ENCODE measurements at regions not wholly inside any gene's neighbourhood (a gene's known extent, or its start where the extent isn't known, plus 50 kb on each side); places are given as distances from the start of the nearest gene placed in this dataset.
"Not testable (repeated sequence)": the region's sequence is repeated elsewhere in the genome, so short reads cannot be mapped to it uniquely, and the experiment has no call there.

- DNase-seq, result no peak
These were observed 114.0 kb downstream of the SLC38A4 start for GRCh38 chr12:46711756-46712155.

DNA sequence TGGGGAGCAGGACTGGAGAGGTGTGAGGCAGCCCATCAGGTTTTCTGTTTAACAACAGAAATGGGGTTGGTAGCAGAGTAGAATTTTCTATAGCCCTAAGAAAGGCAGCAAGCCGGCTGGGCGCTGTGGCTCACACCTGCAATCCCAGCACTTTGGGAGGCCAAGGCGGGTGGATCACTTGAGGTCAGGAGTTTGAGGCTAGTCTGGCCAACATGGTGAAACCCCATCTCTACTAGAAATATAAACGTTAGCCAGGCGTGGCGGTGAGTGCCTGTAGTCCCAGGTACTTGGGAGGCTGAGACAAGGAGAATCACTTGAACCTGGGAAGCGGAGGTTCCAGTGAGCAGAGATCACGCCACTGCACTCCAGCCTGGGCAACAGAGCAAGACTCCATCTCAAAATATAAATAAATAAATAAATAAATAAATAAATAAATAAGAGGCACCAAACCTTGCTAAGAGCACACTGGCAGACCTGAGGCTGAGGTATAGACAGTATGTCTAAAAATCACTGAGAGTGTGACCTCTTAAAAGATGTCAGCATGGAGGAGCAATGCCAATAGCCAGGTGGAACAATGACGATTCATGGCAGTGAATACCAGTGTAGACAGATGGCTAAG is 115.6 kb downstream of the SLC38A4 start:
- no peak for DNase-seq

DNA sequence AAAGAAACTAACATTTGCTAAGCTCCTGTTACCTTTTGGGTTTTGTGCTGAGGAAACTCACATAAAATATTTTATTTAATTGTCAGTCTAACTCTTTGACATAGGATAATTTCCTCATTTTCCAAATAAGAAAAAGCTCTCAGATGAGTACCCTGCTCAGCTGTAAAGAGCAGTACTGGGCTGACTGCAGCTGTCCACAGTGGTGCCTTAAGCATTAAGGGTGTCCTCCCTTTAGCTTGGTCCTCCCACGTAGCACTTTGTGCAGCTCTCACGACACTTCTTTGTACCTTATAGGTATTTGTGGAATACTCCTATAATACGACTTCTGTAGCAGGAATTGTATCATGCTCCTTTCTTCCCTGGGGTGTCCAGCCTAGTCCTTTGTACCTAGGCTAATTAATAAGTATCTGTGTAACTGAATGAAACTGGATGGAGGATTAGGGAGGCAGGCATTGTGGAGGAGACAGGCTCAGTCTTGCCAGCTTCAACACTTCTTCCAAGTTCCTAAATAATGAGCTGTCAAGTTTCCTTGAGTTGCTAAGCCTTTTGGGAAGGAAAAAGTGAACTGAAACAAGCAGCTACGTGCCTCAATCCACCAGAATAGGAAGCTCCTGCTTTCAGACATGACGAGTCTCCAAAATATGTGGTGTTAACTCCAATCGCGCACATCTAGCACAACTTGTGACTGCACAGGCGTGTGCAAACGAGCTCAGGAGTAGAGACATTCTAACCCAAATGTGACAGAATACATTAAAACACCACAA is 123.0 kb downstream of the SLC38A4 start:
- DNase-seq, result no peak

GRCh38 chr12:46701356-46701755 is 124.4 kb downstream of the SLC38A4 start:
- DNase-seq, result no peak

DNA sequence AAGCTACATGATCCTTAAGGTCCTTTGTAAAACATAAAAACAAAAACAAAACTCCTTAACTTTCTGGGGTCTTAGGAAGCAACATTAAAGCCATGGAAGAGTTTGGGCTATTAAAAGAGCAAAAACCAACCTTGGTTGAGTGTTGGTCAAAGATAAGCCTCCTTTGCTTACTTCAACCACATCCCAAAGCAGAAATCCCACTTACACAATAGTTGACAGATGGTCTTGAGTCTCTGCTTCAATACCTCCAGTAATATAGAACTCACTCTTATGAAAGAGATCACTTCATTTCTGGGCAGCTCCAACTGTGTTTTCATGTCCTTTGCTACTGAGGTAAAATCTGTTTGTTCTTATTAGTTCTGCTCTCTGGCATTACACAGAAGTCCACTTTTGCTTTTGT is 125.8 kb downstream of the SLC38A4 start:
- DNase-seq, result no peak

- DNase-seq, result no peak
These were observed 127.8 kb downstream of the SLC38A4 start for GRCh38 chr12:46698003-46698402.

GRCh38 chr12:46693518-46693917 is 132.3 kb downstream of the SLC38A4 start:
- no peak for DNase-seq

DNA sequence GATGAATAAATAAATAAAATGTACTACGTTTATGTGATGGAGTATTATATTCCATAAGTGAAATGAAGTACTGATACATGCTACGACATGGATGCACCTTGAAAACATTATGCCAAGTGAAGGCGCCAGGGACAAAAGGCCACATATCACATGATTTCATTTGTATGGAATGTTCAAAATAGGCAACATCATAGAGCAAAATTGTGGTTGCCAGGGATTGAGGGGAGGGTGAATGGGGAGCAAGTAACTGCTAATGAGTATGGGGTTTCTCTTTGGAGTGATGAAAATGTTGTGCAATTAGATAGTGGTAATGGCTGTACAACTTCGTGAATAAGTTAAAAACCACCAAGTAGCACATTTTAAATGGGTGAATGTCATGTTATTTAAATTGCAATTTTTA is 132.8 kb downstream of the SLC38A4 start:
- no peak for DNase-seq

DNA sequence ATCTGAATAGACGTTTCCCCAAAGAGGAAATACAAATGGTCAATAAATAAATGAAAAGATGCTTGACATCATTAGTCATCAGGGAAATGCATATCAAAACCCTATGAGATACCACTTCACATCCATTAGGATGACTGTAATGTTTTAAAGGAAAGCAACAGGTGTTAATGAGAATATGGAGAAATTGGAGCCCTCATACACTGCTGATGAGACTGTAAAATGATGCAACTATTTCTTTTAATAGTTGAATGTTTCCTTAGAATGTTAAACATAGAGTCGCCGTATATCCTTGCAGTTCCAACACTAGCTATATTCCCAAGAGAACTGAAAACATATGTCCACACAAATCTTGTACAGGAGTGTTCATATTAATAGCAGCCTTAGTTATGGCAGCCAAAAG is 133.2 kb downstream of the SLC38A4 start:
- DNase-seq, result no peak

GRCh38 chr12:46686267-46686942 is 139.4 kb downstream of the SLC38A4 start:
- no peak for DNase-seq

GRCh38 chr12:46684243-46684642 is 141.6 kb downstream of the SLC38A4 start:
- DNase-seq, result not testable (repeated sequence)

- no peak for DNase-seq
These were observed 143.6 kb downstream of the SLC38A4 start for GRCh38 chr12:46682148-46682547.

DNA sequence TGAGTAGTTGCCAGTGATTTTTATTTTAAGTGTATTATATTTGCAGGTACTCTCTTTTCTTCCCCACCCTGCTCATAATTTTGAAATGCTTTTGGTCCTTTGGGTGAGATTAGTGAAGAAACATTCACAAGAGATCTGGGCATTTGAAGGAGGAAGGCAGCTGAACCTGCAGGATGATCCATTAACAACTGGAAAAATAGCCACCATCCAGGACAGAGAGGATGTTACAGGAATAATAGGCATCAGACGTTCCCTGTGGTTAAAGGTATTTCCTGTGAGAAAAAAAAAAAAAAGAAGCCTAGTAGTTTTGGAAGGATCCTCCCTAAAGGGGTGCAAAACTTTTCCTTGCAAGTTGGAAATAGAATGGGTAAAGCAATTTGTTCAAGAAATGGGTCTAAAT is 145.3 kb downstream of the SLC38A4 start:
- no peak for DNase-seq

DNA sequence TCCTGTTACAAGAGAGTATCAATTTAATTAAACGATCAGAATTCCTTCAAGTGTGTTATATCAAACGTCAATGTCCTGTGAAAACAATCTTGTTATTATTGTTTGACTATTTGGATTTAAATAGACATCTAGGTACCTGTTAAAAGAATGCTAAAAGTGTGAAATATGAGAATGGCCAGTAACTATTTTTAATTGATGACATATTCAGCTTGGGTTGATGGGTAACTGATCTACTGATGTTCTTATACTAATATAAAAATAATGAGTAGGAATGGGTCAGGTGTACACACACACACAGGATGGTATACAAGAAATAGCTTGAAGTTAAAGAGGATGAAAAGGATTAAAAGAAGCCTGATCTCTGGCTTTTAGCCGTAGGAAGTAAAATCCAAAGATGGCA is 146.0 kb downstream of the SLC38A4 start:
- no peak for DNase-seq

DNA sequence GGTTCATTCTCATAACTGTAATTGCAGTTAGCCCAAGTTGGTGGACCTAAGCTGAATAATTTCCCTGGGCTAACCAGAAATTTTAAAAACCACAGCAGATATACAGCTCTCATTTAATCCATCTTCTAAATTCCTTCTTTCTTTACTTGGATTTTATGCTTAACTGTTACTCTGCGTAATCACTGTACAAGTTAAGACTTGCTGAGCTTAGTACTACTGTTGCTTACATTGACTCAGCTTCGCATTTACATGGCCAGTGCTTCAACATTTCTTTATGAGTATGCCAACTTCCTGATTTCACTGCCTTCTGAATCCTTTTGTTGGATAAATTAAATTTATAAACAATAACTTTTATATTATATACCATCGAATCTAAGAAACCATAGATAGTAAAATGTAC is 147.4 kb downstream of the SLC38A4 start:
- DNase-seq, result no peak

DNA sequence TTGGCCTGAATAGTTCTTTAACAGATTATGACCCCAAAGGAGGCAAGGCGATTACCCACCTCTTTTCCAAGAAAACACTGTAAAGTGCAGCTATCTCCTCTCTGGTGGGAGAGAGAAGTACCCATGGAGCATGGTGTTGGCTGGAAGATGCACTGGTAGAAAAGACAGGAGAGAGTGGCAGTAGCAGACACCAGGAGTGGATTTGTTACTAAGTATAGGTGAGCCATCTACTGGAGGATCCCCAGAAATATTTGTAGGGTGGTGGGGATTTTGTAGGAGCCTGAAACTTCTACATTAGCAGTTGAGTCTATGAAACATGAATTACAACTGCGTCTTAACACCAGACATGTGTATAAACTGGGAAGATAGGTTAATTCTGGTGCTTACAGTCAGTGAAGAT is 148.0 kb downstream of the SLC38A4 start:
- peak; percentile 61 for DNase-seq

DNA sequence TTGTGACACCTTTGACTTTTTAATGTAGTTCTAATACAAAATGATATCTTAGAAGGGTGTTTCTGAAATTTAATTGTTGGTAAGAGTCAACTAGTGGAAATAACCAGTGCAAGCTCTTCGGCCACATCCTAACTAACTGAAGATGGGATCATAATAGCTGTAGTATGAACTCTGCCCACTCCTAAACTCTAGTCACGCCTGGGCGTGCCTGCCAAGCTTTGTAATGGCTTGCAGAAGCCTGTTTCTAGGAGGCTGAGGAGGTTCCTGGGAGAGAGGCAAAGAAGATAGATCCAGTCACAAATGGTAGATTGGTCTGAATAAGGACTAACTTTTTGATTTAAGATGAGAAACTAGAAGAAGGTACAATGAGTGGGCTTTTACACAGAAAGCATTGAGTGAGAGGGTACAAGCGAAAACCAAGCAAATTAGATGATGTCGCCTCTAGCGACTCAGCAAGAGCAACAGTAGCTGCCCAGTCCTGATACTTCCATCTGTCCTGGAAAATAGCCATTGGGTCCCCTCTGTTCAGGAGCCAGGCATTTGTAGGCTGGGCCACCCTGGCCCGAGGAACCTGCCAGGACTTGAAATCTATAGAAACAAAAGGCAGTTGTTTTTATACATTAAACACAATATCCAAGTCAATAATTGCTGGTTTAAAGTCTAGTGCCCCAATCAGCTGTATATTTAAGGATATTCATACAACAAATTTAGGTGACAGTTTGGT is 148.8 kb downstream of the SLC38A4 start:
- peak; percentile 13 for DNase-seq

GRCh38 chr12:46676396-46676795 is 149.4 kb downstream of the SLC38A4 start:
- DNase-seq, result no peak

GRCh38 chr12:46675736-46676135 is 150.1 kb downstream of the SLC38A4 start:
- DNase-seq, result peak; percentile 53

- DNase-seq, result no peak
These were observed 151.0 kb downstream of the SLC38A4 start for GRCh38 chr12:46674800-46675199.

GRCh38 chr12:46674129-46674528 is 151.7 kb downstream of the SLC38A4 start:
- DNase-seq, result no peak

- DNase-seq, result no peak
These were observed 154.7 kb downstream of the SLC38A4 start for GRCh38 chr12:46671102-46671501.

DNA sequence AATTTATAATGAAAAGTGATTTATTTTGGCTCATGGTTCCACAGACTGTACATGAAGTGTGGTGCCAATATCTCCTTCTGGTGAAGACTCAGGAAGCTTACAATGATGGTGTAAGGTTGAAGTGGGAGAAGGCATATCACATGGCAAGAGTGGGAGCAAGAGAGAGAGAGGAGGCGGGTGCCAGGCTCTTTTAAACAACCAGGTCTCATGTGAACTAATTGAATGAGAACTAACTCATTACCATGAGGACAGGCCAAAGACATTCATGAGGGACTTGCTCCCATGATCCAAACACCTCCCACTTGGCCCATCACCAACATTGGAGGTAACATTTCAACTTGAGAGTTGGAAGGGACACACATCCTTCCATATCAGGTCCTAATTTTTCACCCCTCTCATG is 155.2 kb downstream of the SLC38A4 start:
- no peak for DNase-seq

- no peak for DNase-seq
These were observed 156.1 kb downstream of the SLC38A4 start for GRCh38 chr12:46669720-46670119.
